ENCODE measurements at regions not wholly inside any gene's neighbourhood (a gene's known extent, or its start where the extent isn't known, plus 50 kb on each side); places are given as distances from the start of the nearest gene placed in this dataset.
"Not testable (repeated sequence)": the region's sequence is repeated elsewhere in the genome, so short reads cannot be mapped to it uniquely, and the experiment has no call there.

- no peak for DNase-seq
These were observed 438.3 kb upstream of the SEL1L start for GRCh38 chr14:81971911-81972310.

- no peak for DNase-seq
These were observed 438.9 kb upstream of the SEL1L start for GRCh38 chr14:81972601-81973000.

GRCh38 chr14:81974543-81974942 lies 440.9 kb upstream of the SEL1L start:
- DNase-seq: no peak

- no peak for DNase-seq
These were observed 447.1 kb upstream of the SEL1L start for GRCh38 chr14:81980601-81981306.

- no peak for DNase-seq
These were observed 447.6 kb upstream of the SEL1L start for GRCh38 chr14:81981307-81981675.

GRCh38 chr14:81982046-81982445 lies 448.4 kb upstream of the SEL1L start:
- no peak for DNase-seq

GRCh38 chr14:81986005-81986404 lies 452.4 kb upstream of the SEL1L start:
- DNase-seq: no peak

GRCh38 chr14:81989211-81989610 lies 455.6 kb upstream of the SEL1L start:
- no peak for DNase-seq

- DNase-seq: peak; percentile 77
These were observed 456.7 kb upstream of the SEL1L start for GRCh38 chr14:81990312-81990761.

GRCh38 chr14:81991998-81992397 lies 458.3 kb upstream of the SEL1L start:
- DNase-seq: no peak

- no peak for DNase-seq
These were observed 459.8 kb upstream of the SEL1L start for GRCh38 chr14:81993432-81993831.

GRCh38 chr14:82003426-82003825 lies 469.8 kb upstream of the SEL1L start:
- DNase-seq: no peak

GRCh38 chr14:82009076-82009475 lies 475.4 kb upstream of the SEL1L start:
- no peak for DNase-seq

- DNase-seq: no peak
These were observed 476.3 kb upstream of the SEL1L start for GRCh38 chr14:82009993-82010392.

GRCh38 chr14:82011460-82011859 lies 477.8 kb upstream of the SEL1L start:
- DNase-seq: no peak

GRCh38 chr14:82029038-82029437 lies 495.4 kb upstream of the SEL1L start:
- DNase-seq: no peak

GRCh38 chr14:82035397-82035796 lies 501.7 kb upstream of the SEL1L start:
- DNase-seq: no peak

- not testable (repeated sequence) for DNase-seq
These were observed 504.4 kb upstream of the SEL1L start for GRCh38 chr14:82038066-82038465.

GRCh38 chr14:82045339-82045738 lies 511.7 kb upstream of the SEL1L start:
- no peak for DNase-seq

GRCh38 chr14:82046512-82047226 lies 513.0 kb upstream of the SEL1L start:
- DNase-seq: no peak

GRCh38 chr14:82047777-82048470 lies 514.3 kb upstream of the SEL1L start:
- DNase-seq: no peak

- no peak for DNase-seq
These were observed 519.1 kb upstream of the SEL1L start for GRCh38 chr14:82052778-82053177.

- DNase-seq: no peak
These were observed 522.0 kb upstream of the SEL1L start for GRCh38 chr14:82055515-82056115.

- no peak for DNase-seq
These were observed 526.6 kb upstream of the SEL1L start for GRCh38 chr14:82060219-82060618.

Data from right forelimb (tissue), 1 donor.